Body of pancreas (tissue), 4 donors: ENCODE measurements at regions not wholly inside any gene's neighbourhood (a gene's known extent, or its start where the extent isn't known, plus 50 kb on each side); places are given as distances from the start of the nearest gene placed in this dataset.

Experiments
- ATAC-seq: fragments of 150-250 bp; one replicate; pipeline ENCODE4 v1.9.1; 2016
- DNase-seq, 4 donors: peaks; one replicate each; pipeline ENCODE4 v3.0.0-alpha.2; 2019
- H3K27ac ChIP-seq, 4 donors: fragments of 200-600 bp; sonication (generic); 1 replicate in 3 of 4; 2 replicates in 1 of 4; pipeline versions ENCODE4 v1.5.1 to v1.6.1; 2016 to 2019; ENCODE audit warnings: mild to moderate bottlenecking in 1 of 4, mixed read lengths in 1 of 4, moderate library complexity in 1 of 4
- H3K27me3 ChIP-seq, 2 donors: fragments of 200-600 bp; sonication (generic); one replicate each; pipeline ENCODE4 v1.6.0; 2016; ENCODE audit warnings: mild to moderate bottlenecking in 1 of 2
- H3K36me3 ChIP-seq, 2 donors: fragments of 200-600 bp; sonication (generic); replicated peaks in 1 of 2; 2 replicates each; pipeline ENCODE4 v1.5.1; 2016; ENCODE audit warnings: low read depth in 2 of 2; ENCODE audit not compliant: insufficient read depth in 1 of 2
- H3K4me1 ChIP-seq: fragments of 200-600 bp; sonication (generic); one replicate; pipeline ENCODE4 v1.6.0; 2016
- H3K4me3 ChIP-seq, 2 donors: fragments of 200-600 bp; sonication (generic); 1 replicate in 1 of 2; 2 replicates in 1 of 2; pipeline ENCODE4 v1.5.1; 2016 to 2019
- H3K9me3 ChIP-seq, 3 donors: fragments of 200-600 bp; sonication (generic); 1 replicate in 2 of 3; 2 replicates in 1 of 3; pipeline ENCODE4 v1.5.1; 2016
- POLR2A ChIP-seq, 3 donors: fragments of 450-650 bp; IDR thresholded peaks; one replicate each; pipeline ENCODE4 v1.6.1; 2016; ENCODE audit warnings: antibody characterized with exemption in 3 of 3, mild to moderate bottlenecking in 2 of 3
- WGBS, 2 donors: methylation state at CpG; one replicate each; pipeline ENCODE4 v1.1.5; 2017; 5-methylcytosine and 5-hydroxymethylcytosine counted together
- intact Hi-C: fragments of 100-400 bp; cut with DNase I; formaldehyde crosslinking; loops from one replicate; pipeline ENCODE4 v1.15.1; 2023
- TF ChIP-seq, protein P1 (sequence below), 7 experiments: fragments of 450-650 bp in 4 of 7; fragments of 200-600 bp in 3 of 7; sonication (generic) in 3 of 7; IDR thresholded peaks; one replicate each; pipeline ENCODE4 v1.5.1; 2016 to 2019; ENCODE audit warnings: antibody characterized with exemption in 7 of 7

DNA sequence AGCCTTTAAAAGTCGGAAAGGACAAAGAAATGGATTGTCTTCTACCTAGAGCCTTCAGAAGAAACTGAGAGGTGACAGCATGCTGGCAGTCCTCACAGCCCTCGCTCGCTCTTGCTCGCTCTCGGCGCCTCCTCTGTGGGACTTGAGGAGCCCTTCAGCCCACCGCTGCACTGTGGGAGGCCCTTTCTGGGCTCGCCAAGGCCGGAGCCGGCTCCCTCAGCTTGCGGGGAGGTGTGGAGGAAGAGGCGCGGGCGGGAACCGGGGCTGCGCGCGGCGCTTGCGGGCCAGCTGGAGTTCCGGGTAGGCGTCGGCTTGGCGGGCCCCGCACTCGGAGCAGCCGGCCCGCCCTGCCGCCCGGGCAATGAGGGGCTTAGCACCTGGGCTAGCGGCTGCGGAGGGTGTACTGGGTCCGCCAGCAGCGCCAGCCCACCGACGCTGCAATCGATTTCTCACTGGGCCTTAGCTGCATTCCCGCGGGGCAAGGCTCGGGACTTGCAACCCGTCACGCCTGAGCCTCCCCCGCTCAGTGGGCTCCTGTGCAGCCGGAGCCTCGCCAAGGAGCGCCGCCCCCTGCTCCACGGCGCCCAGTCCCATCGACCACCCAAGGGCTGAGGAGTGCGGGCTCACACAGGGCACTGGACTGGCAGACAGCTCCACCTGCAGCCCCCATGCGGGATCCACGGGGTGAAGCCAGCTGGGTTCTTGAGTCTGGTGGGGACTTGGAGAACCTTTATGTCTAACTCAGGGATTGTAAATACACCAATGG is 953.8 kb upstream of the GBE1 start:
- no peak for ATAC-seq
- H3K9me3 ChIP-seq, result no peaks in the 10 kb centered on the region
- H3K4me1 ChIP-seq, result no peaks in the 10 kb centered on the region
- no peak for DNase-seq
- intact Hi-C loops, result no loop called here
- no peak overlapping the region for H3K27ac ChIP-seq
- no peak overlapping the region for H3K4me3 ChIP-seq
- no peaks in the 10 kb centered on the region for H3K27me3 ChIP-seq
- WGBS, 2 donors, result 89 to 92% methylated on average over 14 to 53 of the region's 53 CpGs
- TF ChIP-seq, protein P1, sequence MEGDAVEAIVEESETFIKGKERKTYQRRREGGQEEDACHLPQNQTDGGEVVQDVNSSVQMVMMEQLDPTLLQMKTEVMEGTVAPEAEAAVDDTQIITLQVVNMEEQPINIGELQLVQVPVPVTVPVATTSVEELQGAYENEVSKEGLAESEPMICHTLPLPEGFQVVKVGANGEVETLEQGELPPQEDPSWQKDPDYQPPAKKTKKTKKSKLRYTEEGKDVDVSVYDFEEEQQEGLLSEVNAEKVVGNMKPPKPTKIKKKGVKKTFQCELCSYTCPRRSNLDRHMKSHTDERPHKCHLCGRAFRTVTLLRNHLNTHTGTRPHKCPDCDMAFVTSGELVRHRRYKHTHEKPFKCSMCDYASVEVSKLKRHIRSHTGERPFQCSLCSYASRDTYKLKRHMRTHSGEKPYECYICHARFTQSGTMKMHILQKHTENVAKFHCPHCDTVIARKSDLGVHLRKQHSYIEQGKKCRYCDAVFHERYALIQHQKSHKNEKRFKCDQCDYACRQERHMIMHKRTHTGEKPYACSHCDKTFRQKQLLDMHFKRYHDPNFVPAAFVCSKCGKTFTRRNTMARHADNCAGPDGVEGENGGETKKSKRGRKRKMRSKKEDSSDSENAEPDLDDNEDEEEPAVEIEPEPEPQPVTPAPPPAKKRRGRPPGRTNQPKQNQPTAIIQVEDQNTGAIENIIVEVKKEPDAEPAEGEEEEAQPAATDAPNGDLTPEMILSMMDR (IDR thresholded peaks at IDR 0.05), result no peak
- TF ChIP-seq POLR2A (IDR thresholded peaks at IDR 0.05), result no peak
- H3K36me3 ChIP-seq, result no peaks in the 10 kb centered on the region

DNA sequence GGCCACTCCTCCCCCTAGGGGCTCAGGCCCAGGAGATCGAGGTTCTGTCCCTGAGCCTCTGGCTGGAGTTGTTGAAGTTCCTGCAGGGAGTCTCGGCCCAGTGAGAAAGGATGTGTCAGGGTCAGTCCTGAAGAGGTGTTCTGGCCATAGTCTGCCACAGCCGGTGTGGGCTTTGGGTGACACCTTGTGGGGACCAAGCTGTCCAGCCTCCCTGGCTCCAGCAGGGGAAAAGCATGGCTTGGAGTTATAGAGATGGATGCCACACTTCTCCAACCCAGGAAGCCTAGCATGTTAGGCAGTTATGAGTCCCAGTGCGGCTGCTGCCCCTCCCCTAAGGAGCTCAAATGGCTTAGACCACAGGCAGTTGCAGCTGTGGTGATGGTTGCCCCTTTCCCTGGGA is 945.6 kb upstream of the GBE1 start:
- TF ChIP-seq POLR2A (IDR thresholded peaks at IDR 0.05), result no peak
- TF ChIP-seq, protein P1 (IDR thresholded peaks at IDR 0.05), result peak in 6 of 7 experiments; percentile 10 to 69 (median 38)
- peak in 2 of 4 donors; percentile 14 to 49 for DNase-seq
- H3K9me3 ChIP-seq, result no peaks in the 10 kb centered on the region

GRCh38 chr3:82685761-82686160 is 924.3 kb upstream of the GBE1 start:
- no peak for DNase-seq
- no peaks in the 10 kb centered on the region for H3K36me3 ChIP-seq
- H3K9me3 ChIP-seq, result no peaks in the 10 kb centered on the region
- WGBS, 2 donors, result 39 to 55% methylated on average over 3 of the region's 3 CpGs
- no peak for ATAC-seq
- intact Hi-C loops, result no loop called here
- TF ChIP-seq, protein P1 (IDR thresholded peaks at IDR 0.05), result no peak
- TF ChIP-seq POLR2A (IDR thresholded peaks at IDR 0.05), result no peak
- H3K4me1 ChIP-seq, result no peaks in the 10 kb centered on the region
- no peak overlapping the region for H3K4me3 ChIP-seq
- H3K27ac ChIP-seq, result no peak overlapping the region
- H3K27me3 ChIP-seq, result no peaks in the 10 kb centered on the region

More for the DNA sequence above, 945.6 kb upstream of the GBE1 start:
- H3K4me3 ChIP-seq, result no peak overlapping the region
- H3K4me1 ChIP-seq, result no peaks in the 10 kb centered on the region
- H3K36me3 ChIP-seq, result no peaks in the 10 kb centered on the region
- H3K27me3 ChIP-seq, result no peaks in the 10 kb centered on the region
- no peak overlapping the region for H3K27ac ChIP-seq
- 38 to 70% methylated on average over 2 to 4 of the region's 4 CpGs for WGBS, 2 donors
- intact Hi-C loops, result no loop called here
- peak; percentile 48 for ATAC-seq

GRCh38 chr3:82676356-82677026 is 915.0 kb upstream of the GBE1 start:
- DNase-seq (no peak), ATAC-seq (no peak)
- Histone ChIP-seq H3K27me3 (no peaks in the 10 kb centered on the region), H3K4me1 (no peaks in the 10 kb centered on the region), H3K9me3 (no peaks in the 10 kb centered on the region), H3K4me3 (no peak overlapping the region), H3K27ac (no peak overlapping the region), H3K36me3 (no peaks in the 10 kb centered on the region)
- 64 to 81% methylated on average over 1 of the region's 1 CpG for WGBS, 2 donors
- TF ChIP-seq POLR2A (IDR thresholded peaks at IDR 0.05), result no peak
- TF ChIP-seq, protein P1 (IDR thresholded peaks at IDR 0.05), result no peak
- intact Hi-C loops, result no loop called here
